HG03060 (cell line): ENCODE measurements at regions not wholly inside any gene's neighbourhood (a gene's known extent, or its start where the extent isn't known, plus 50 kb on each side); places are given as distances from the start of the nearest gene placed in this dataset.

Source experiments
- ATAC-seq: cut with Tn5 transposase; IDR thresholded peaks from one replicate; pipeline ENCODE4 v1.9.1; 2021; ENCODE audit warnings: low read depth, moderate number of reproducible peaks; ENCODE audit not compliant: unreplicated experiment

DNA sequence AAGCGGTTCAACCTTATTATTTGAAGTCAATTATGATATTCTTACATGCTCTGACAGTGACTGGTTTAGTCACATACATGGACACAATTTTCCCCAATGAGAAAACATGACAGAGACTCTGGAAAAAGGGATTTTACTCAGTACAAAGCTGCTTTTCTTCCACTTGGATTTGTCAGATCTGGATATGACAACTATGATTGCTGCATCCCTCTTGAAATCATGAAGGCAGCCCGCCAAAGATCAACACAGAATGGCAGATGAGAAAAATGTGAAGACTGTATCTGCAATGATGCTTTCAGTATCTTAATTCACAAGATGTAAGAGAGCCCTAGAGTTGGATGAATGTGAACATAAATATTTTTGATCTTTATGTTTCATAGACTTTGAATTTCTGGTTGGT is 439.6 kb downstream of the CDH8 start:
- no peak for ATAC-seq

DNA sequence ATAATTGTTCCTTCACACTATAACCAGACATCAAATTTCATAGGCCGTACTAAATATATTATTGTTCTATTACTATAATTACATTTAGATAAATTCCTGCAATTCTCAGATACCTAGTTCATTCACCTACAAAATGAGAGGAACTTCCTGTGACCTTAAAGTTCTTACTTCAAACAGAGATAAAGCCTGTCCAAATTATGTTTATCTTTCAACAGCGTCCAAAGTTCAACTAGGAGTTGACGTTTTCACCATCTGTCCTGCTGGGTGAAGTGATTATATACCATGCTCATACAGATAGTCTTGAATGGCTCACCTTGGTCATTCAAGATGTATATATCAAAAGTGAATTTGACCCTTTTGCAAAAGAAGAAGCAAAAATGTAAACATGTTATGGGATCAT is 440.6 kb downstream of the CDH8 start:
- ATAC-seq: no peak

- no peak for ATAC-seq
These were observed 445.7 kb downstream of the CDH8 start for GRCh38 chr16:61590577-61590976.

DNA sequence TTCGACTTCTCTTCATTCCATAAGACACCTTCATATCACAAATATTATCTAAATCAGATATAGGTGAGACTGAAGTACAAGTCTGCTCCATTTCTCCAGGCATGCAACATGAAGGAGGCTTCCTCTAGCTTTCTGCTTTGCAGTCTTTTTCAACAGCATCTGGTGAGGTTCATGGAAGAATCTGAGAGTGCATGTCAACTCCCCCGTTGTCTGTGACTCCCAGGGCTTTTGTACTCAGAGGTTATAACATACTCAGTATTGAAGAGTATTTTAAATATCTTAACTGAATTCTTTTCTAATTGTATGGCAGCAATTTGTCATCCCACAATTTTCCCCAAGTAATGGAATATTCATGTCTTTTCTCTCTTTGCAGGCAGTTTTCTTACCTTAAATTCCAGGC is 448.7 kb downstream of the CDH8 start:
- no peak for ATAC-seq

- no peak for ATAC-seq
These were observed 454.7 kb downstream of the CDH8 start for GRCh38 chr16:61581417-61582046.

- ATAC-seq: no peak
These were observed 455.7 kb downstream of the CDH8 start for GRCh38 chr16:61580579-61580978.

GRCh38 chr16:61579195-61579594 is 457.0 kb downstream of the CDH8 start:
- no peak for ATAC-seq

- no peak for ATAC-seq
These were observed 459.8 kb downstream of the CDH8 start for GRCh38 chr16:61576476-61576875.

GRCh38 chr16:61575617-61576016 is 460.6 kb downstream of the CDH8 start:
- no peak for ATAC-seq

- no peak for ATAC-seq
These were observed 467.2 kb downstream of the CDH8 start for GRCh38 chr16:61569028-61569427.

GRCh38 chr16:61564716-61565115 is 471.5 kb downstream of the CDH8 start:
- ATAC-seq: no peak

GRCh38 chr16:61555718-61556441 is 480.4 kb downstream of the CDH8 start:
- no peak for ATAC-seq

GRCh38 chr16:61549327-61549726 is 486.9 kb downstream of the CDH8 start:
- ATAC-seq: no peak

GRCh38 chr16:61547626-61548025 is 488.6 kb downstream of the CDH8 start:
- no peak for ATAC-seq

- no peak for ATAC-seq
These were observed 492.1 kb downstream of the CDH8 start for GRCh38 chr16:61544165-61544564.

GRCh38 chr16:61540216-61540615 is 496.0 kb downstream of the CDH8 start:
- ATAC-seq: no peak

DNA sequence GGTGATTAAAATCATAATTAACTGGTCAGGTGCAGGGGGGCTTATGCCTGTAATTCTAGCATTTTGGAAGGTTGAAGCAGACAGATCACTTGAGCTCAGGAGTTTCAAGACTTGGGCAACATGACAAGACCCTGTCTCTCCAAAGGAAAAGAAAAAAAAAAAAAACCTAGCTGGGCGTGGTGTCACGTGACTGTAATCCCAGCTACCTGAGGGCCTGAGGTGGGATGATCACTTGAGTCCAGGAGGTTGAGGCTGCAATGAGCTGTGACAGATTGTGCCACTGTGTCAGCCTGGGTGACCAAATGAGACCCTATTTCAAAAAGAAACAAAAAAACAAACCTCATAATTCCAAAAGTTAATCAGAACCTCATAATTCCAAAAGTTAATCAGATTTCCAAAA is 505.5 kb downstream of the CDH8 start:
- ATAC-seq: no peak

- no peak for ATAC-seq
These were observed 535.4 kb downstream of the CDH8 start for GRCh38 chr16:61500851-61501250.

- no peak for ATAC-seq
These were observed 556.0 kb downstream of the CDH8 start for GRCh38 chr16:61480250-61480649.

- no peak for ATAC-seq
These were observed 564.5 kb downstream of the CDH8 start for GRCh38 chr16:61471737-61472136.

- ATAC-seq: no peak
These were observed 565.2 kb downstream of the CDH8 start for GRCh38 chr16:61471023-61471422.

GRCh38 chr16:61465285-61465684 is 571.0 kb downstream of the CDH8 start:
- ATAC-seq: no peak
